NCI-H526 (cell line): ENCODE measurements at regions not wholly inside any gene's neighbourhood (a gene's known extent, or its start where the extent isn't known, plus 50 kb on each side); places are given as distances from the start of the nearest gene placed in this dataset.

Source experiments
- DNase-seq, 2 experiments: peaks; one replicate each; lab custom pipeline; 2025; lab: John Stamatoyannopoulos, UW

GRCh38 chrX:128310912-128311311, 258.7 kb upstream of the ACTRT1 start:
- DNase-seq: no peak

- DNase-seq: no peak
These were observed 257.1 kb upstream of the ACTRT1 start for GRCh38 chrX:128309311-128309710.

GRCh38 chrX:128294198-128294597, 242.0 kb upstream of the ACTRT1 start:
- DNase-seq: no peak

GRCh38 chrX:128287693-128288092, 235.5 kb upstream of the ACTRT1 start:
- DNase-seq: no peak

GRCh38 chrX:128250621-128251020, 198.4 kb upstream of the ACTRT1 start:
- no peak for DNase-seq

GRCh38 chrX:128216364-128216763, 164.2 kb upstream of the ACTRT1 start:
- DNase-seq: no peak

- DNase-seq: peak; percentile 3 to 4
These were observed 113.7 kb upstream of the ACTRT1 start for GRCh38 chrX:128165884-128166408.

GRCh38 chrX:128156204-128156603, 104.0 kb upstream of the ACTRT1 start:
- no peak for DNase-seq

GRCh38 chrX:128142745-128143144, 90.5 kb upstream of the ACTRT1 start:
- DNase-seq: no peak

- peak; percentile 14 to 38 for DNase-seq
These were observed 54.4 kb upstream of the ACTRT1 start for GRCh38 chrX:128106630-128107029.

- DNase-seq: no peak
These were observed 53.5 kb upstream of the ACTRT1 start for GRCh38 chrX:128105659-128106058.
